H9 (cell line): ENCODE measurements at regions not wholly inside any gene's neighbourhood (a gene's known extent, or its start where the extent isn't known, plus 50 kb on each side); places are given as distances from the start of the nearest gene placed in this dataset.
"Not testable (repeated sequence)": the region's sequence is repeated elsewhere in the genome, so short reads cannot be mapped to it uniquely, and the experiment has no call there.

Source experiments
- DNase-seq: peaks from one replicate; pipeline ENCODE4 v3.0.0-alpha.2; 2017
- H2AFZ ChIP-seq: one replicate; pipeline ENCODE4 v1.6.1; 2013; ENCODE audit warnings: mild to moderate bottlenecking, low read length, control low read depth, moderate library complexity
- H2AK5ac ChIP-seq: 2 replicates; pipeline ENCODE4 v1.6.1; 2013; ENCODE audit warnings: low read length, control low read depth, mixed read lengths; ENCODE audit not compliant: insufficient read length
- H2BK120ac ChIP-seq: one replicate; pipeline ENCODE4 v1.6.1; 2013; ENCODE audit warnings: low read depth, mild to moderate bottlenecking, low read length, control low read depth, inconsistent platforms; ENCODE audit not compliant: poor library complexity, severe bottlenecking
- H2BK12ac ChIP-seq: 2 replicates; pipeline ENCODE4 v1.6.1; 2013; ENCODE audit warnings: low read length, control low read depth, mixed read lengths, low read depth; ENCODE audit not compliant: insufficient read length
- H2BK15ac ChIP-seq: 2 replicates; pipeline ENCODE4 v1.6.1; 2013; ENCODE audit warnings: low read depth, low read length, control low read depth
- H2BK20ac ChIP-seq: one replicate; pipeline ENCODE4 v1.6.1; 2013; ENCODE audit warnings: low read depth, mild to moderate bottlenecking, low read length, control low read depth, inconsistent platforms; ENCODE audit not compliant: poor library complexity, severe bottlenecking
- H2BK5ac ChIP-seq: 2 replicates; pipeline ENCODE4 v1.6.1; 2013; ENCODE audit warnings: low read length, control low read depth, mixed read lengths; ENCODE audit not compliant: insufficient read length
- H3K14ac ChIP-seq: 2 replicates; pipeline ENCODE4 v1.6.1; 2013; ENCODE audit warnings: low read length, control low read depth; ENCODE audit not compliant: insufficient read depth
- H3K18ac ChIP-seq: 2 replicates; pipeline ENCODE4 v1.6.1; 2013; ENCODE audit warnings: low read depth, mild to moderate bottlenecking, mixed read lengths, low read length, control low read depth; ENCODE audit not compliant: insufficient read length
- H3K23ac ChIP-seq: 2 replicates; pipeline ENCODE4 v1.6.1; 2013; ENCODE audit warnings: low read length, control low read depth, mixed read lengths, low read depth; ENCODE audit not compliant: insufficient read length
- H3K23me2 ChIP-seq: 2 replicates; pipeline ENCODE4 v1.6.1; 2013; ENCODE audit warnings: low read depth, mild to moderate bottlenecking, mixed read lengths, low read length, control low read depth; ENCODE audit not compliant: insufficient read length, poor library complexity, severe bottlenecking
- H3K27ac ChIP-seq: 2 replicates; pipeline ENCODE4 v1.5.1; 2013; ENCODE audit warnings: low read length, control low read depth, mixed read lengths, low read depth; ENCODE audit not compliant: insufficient read length
- H3K27me3 ChIP-seq: 2 replicates; pipeline ENCODE4 v1.6.1; 2013; ENCODE audit warnings: low read length, control low read depth, inconsistent platforms; ENCODE audit not compliant: insufficient read depth
- H3K4ac ChIP-seq: 2 replicates; pipeline ENCODE4 v1.6.1; 2013; ENCODE audit warnings: low read depth, mild to moderate bottlenecking, control low read depth, inconsistent platforms, low read length, moderate library complexity
- H3K4me1 ChIP-seq: 2 replicates; pipeline ENCODE4 v1.6.1; 2013; ENCODE audit warnings: low read length, control low read depth, inconsistent platforms; ENCODE audit not compliant: insufficient read depth
- H3K4me2 ChIP-seq: 2 replicates; pipeline ENCODE4 v1.6.1; 2013; ENCODE audit warnings: low read length, control low read depth, mixed read lengths; ENCODE audit not compliant: insufficient read length, insufficient read depth
- H3K56ac ChIP-seq: 2 replicates; pipeline ENCODE4 v1.6.1; 2013; ENCODE audit warnings: low read depth, mild to moderate bottlenecking, mixed read lengths, low read length, control low read depth; ENCODE audit not compliant: insufficient read length
- H3K79me1 ChIP-seq: 2 replicates; pipeline ENCODE4 v1.6.1; 2013; ENCODE audit warnings: low read depth, mild to moderate bottlenecking, moderate library complexity, low read length, control low read depth, inconsistent platforms; ENCODE audit not compliant: insufficient read depth, poor library complexity, severe bottlenecking
- H3K79me2 ChIP-seq: 2 replicates; pipeline ENCODE4 v1.6.1; 2013; ENCODE audit warnings: low read length, control low read depth, inconsistent platforms; ENCODE audit not compliant: insufficient read depth
- H3K9ac ChIP-seq: 2 replicates; pipeline ENCODE4 v1.6.1; 2013; ENCODE audit warnings: low read length, control low read depth, mixed read lengths; ENCODE audit not compliant: insufficient read length; ENCODE audit errors: extremely low read depth
- H3K9me3 ChIP-seq: one replicate; pipeline ENCODE4 v1.6.1; 2013; ENCODE audit warnings: low read depth, low read length, inconsistent platforms; ENCODE audit not compliant: control insufficient read depth
- H3T11ph ChIP-seq: one replicate; pipeline ENCODE4 v1.6.1; 2013; ENCODE audit warnings: mild to moderate bottlenecking, low read length, control low read depth, inconsistent platforms
- H4K20me1 ChIP-seq: one replicate; pipeline ENCODE4 v1.6.1; 2013; ENCODE audit not compliant: control insufficient read depth, insufficient read length, insufficient read depth
- H4K5ac ChIP-seq: 2 replicates; pipeline ENCODE4 v1.6.1; 2013; ENCODE audit warnings: low read depth, mild to moderate bottlenecking, mixed read lengths, low read length, control low read depth; ENCODE audit not compliant: insufficient read length
- H4K8ac ChIP-seq: replicated peaks from 2 replicates; pipeline ENCODE4 v1.6.1; 2013; ENCODE audit warnings: low read length, control low read depth, mixed read lengths, low read depth; ENCODE audit not compliant: insufficient read length
- H4K91ac ChIP-seq: 2 replicates; pipeline ENCODE4 v1.6.1; 2013; ENCODE audit warnings: low read depth, mild to moderate bottlenecking, moderate library complexity, mixed read lengths, low read length, control low read depth; ENCODE audit not compliant: insufficient read length
- H3K27ac Mint-ChIP-seq, 3 experiments: 2 replicates in 2 of 3; 3 replicates in 1 of 3; pipeline ENCODE4 v1.8.0; 2020 to 2021; ENCODE audit warnings: mixed read lengths in 3 of 3, mild to moderate bottlenecking in 1 of 3, moderate library complexity in 1 of 3
- H3K27me3 Mint-ChIP-seq: 2 replicates; pipeline ENCODE4 v1.8.0; 2021; ENCODE audit warnings: low read depth, mild to moderate bottlenecking, moderate library complexity, mixed read lengths
- H3K36me3 Mint-ChIP-seq, 3 experiments: 2 replicates in 2 of 3; 3 replicates in 1 of 3; pipeline ENCODE4 v1.8.0; 2020 to 2021; ENCODE audit warnings: low read depth in 3 of 3, mixed read lengths in 3 of 3; ENCODE audit not compliant: insufficient read depth in 1 of 3
- H3K4me1 Mint-ChIP-seq, 2 experiments: 2 replicates each; pipeline ENCODE4 v1.8.0; 2020; ENCODE audit warnings: mixed read lengths in 2 of 2
- H3K4me3 Mint-ChIP-seq, 2 experiments: 2 replicates in 1 of 2; 3 replicates in 1 of 2; pipeline ENCODE4 v1.8.0; 2020 to 2021; ENCODE audit warnings: mild to moderate bottlenecking in 2 of 2, mixed read lengths in 2 of 2, moderate library complexity in 1 of 2
- H3K9me3 Mint-ChIP-seq, 2 experiments: 2 replicates in 1 of 2; 3 replicates in 1 of 2; pipeline ENCODE4 v1.8.0; 2020; ENCODE audit warnings: mild to moderate bottlenecking in 2 of 2, mixed read lengths in 2 of 2, moderate library complexity in 1 of 2
- WGBS: extraction: QIAGEN DNeasy Blood & Tissue Kit; methylation state at CpG from one replicate; pipeline ENCODE4 v1.1.7; 2013; ENCODE audit warnings: missing lambda C conversion rate, low lambda C conversion rate, mixed read lengths; ENCODE audit not compliant: insufficient read length; ENCODE audit errors: extremely low coverage; 5-methylcytosine and 5-hydroxymethylcytosine counted together
- TF ChIP-seq, protein P1 (sequence below): fragments of 200-600 bp; sonication (generic); conservative IDR thresholded peaks from 3 replicates; pipeline ENCODE4 v1.8.0; 2021; ENCODE audit warnings: antibody characterized with exemption, mild to moderate bottlenecking

DNA sequence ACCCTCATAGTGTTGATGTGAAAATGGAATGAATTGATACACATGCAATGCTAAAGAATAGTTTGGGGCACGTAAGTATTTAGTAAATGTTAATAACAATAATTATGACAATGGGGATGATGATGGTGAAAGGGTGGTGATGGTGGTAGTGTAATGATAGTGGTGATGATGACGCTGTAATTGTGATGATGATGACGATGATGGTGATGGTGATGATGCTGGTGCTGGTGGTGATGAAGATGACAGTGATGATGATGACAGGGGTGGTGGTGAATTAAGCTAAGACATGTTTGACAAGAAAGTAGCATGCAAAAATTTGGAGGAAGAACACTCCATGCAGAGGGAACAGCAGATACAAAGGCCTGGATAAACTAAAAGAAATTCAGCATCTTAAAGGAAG, 364.4 kb upstream of the API5 start:
- H3K9me3 Mint-ChIP-seq, result peaks cover 4 to 8% of the 10 kb centered on the region in 2 experiments; a peak in 2 of 5 replicates
- WGBS, result 100% methylated on average over 1 of the region's 3 CpGs
- H2BK15ac ChIP-seq, result no peak overlapping the region
- no peaks in the 10 kb centered on the region; a peak in 1 of 7 replicates for H3K36me3 Mint-ChIP-seq
- no peaks in the 10 kb centered on the region for H3K27me3 Mint-ChIP-seq
- no peak overlapping the region for H4K91ac ChIP-seq
- no peaks in the 10 kb centered on the region for H3K23me2 ChIP-seq
- no peak overlapping the region for H3K9ac ChIP-seq
- H2BK12ac ChIP-seq, result no peak overlapping the region
- DNase-seq, result no peak
- H2BK120ac ChIP-seq, result no peak overlapping the region
- H3K4me3 Mint-ChIP-seq, result no peak overlapping the region
- H3K27ac Mint-ChIP-seq, result no peak overlapping the region
- no peak overlapping the region for H3T11ph ChIP-seq
- H2AK5ac ChIP-seq, result no peak overlapping the region
- H4K20me1 ChIP-seq, result no peaks in the 10 kb centered on the region
- H3K23ac ChIP-seq, result no peak overlapping the region
- H3K4me1 Mint-ChIP-seq, result no peaks in the 10 kb centered on the region
- no peak overlapping the region for H4K5ac ChIP-seq
- no peaks in the 10 kb centered on the region; the same call in 1 of the 2 replicates for H3K4me1 ChIP-seq
- no peak overlapping the region for H3K18ac ChIP-seq
- H3K4me2 ChIP-seq, result no peak overlapping the region
- no peaks in the 10 kb centered on the region for H3K27me3 ChIP-seq
- H2BK5ac ChIP-seq, result no peak overlapping the region
- H2BK20ac ChIP-seq, result no peak overlapping the region
- no peaks in the 10 kb centered on the region for H3K9me3 ChIP-seq
- H3K56ac ChIP-seq, result no peak overlapping the region
- no peak overlapping the region for H2AFZ ChIP-seq
- H3K79me1 ChIP-seq, result no peaks in the 10 kb centered on the region
- TF ChIP-seq, protein P1, sequence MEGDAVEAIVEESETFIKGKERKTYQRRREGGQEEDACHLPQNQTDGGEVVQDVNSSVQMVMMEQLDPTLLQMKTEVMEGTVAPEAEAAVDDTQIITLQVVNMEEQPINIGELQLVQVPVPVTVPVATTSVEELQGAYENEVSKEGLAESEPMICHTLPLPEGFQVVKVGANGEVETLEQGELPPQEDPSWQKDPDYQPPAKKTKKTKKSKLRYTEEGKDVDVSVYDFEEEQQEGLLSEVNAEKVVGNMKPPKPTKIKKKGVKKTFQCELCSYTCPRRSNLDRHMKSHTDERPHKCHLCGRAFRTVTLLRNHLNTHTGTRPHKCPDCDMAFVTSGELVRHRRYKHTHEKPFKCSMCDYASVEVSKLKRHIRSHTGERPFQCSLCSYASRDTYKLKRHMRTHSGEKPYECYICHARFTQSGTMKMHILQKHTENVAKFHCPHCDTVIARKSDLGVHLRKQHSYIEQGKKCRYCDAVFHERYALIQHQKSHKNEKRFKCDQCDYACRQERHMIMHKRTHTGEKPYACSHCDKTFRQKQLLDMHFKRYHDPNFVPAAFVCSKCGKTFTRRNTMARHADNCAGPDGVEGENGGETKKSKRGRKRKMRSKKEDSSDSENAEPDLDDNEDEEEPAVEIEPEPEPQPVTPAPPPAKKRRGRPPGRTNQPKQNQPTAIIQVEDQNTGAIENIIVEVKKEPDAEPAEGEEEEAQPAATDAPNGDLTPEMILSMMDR, result no peak
- no peak overlapping the region for H4K8ac ChIP-seq
- no peak overlapping the region for H3K4ac ChIP-seq
- H3K79me2 ChIP-seq, result no peaks in the 10 kb centered on the region
- H3K27ac ChIP-seq, result no peak overlapping the region
- no peak overlapping the region for H3K14ac ChIP-seq

DNA sequence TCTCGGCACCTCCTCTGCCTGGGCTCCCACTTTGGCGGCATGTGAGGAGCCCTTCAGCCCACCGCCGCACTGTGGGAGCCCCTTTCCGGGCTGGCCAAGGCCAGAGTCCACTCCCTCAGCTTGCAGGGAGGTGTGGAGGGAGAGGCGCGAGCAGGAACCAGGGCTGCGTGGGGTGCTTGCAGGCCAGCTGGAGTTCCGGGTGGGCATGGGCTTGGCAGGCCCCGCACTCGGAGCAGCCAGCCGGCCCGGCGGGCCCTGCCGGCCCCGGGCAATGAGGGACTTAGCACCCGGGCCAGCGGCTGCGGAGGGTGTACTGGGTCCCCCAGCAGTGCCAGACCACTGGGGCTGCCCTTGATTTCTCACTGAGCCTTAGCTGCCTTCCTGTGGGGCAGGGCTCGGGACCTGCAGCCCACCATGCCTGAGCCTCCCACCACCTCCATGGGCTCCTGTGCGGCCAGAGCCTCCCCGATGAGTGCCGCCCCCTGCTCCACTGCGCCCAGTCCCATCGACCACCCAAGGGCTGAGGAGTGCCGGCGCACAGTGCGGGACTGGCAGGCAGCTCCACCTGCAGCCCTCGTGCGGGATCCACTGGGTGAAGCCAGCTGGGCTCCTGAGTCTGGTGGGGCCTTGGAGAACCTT, 361.9 kb upstream of the API5 start:
- H3K36me3 Mint-ChIP-seq, H3K27me3 Mint-ChIP-seq, H2AK5ac ChIP-seq, H3K23ac ChIP-seq, H3K9ac ChIP-seq, H4K8ac ChIP-seq, H2BK5ac ChIP-seq, H2BK15ac ChIP-seq, H3K56ac ChIP-seq, H3K9me3 ChIP-seq, H3K27ac Mint-ChIP-seq, H3K27ac ChIP-seq, H3K4me1 Mint-ChIP-seq, H3K79me2 ChIP-seq, DNase-seq, H4K20me1 ChIP-seq, H2BK120ac ChIP-seq, H2BK12ac ChIP-seq, H2AFZ ChIP-seq, H3K79me1 ChIP-seq, H3K27me3 ChIP-seq, H4K5ac ChIP-seq, H3K23me2 ChIP-seq, H3K9me3 Mint-ChIP-seq, H3K14ac ChIP-seq, H3K4ac ChIP-seq, H4K91ac ChIP-seq, H3K4me2 ChIP-seq, H3K4me3 Mint-ChIP-seq, H2BK20ac ChIP-seq, H3K4me1 ChIP-seq, H3K18ac ChIP-seq, H3T11ph ChIP-seq: not testable (repeated sequence)
- WGBS, result no CpG with 5 or more reads among the region's 30 CpGs
